H1 (cell line): ENCODE measurements at regions not wholly inside any gene's neighbourhood (a gene's known extent, or its start where the extent isn't known, plus 50 kb on each side); places are given as distances from the start of the nearest gene placed in this dataset.

Experiments
- CTCF ChIA-PET: fragments of 300-600 bp; sonication (Branson Sonifier 250); formaldehyde crosslinking; loops from one replicate; lab custom pipeline; 2021; ENCODE audit not compliant: partially characterized antibody; lab: Charles Lee
- POLR2A ChIA-PET: fragments of 300-600 bp; sonication (Branson Sonifier 250); formaldehyde crosslinking; loops from one replicate; lab custom pipeline; 2021; ENCODE audit warnings: inconsistent platforms; ENCODE audit not compliant: partially characterized antibody; lab: Charles Lee
- DNase-seq, 2 experiments: peaks; one replicate each; pipeline versions ENCODE4 v3.0.0 to v3.0.0-alpha.2; 2010 to 2022; ENCODE audit warnings: low spot score in 2 of 2, low read depth in 1 of 2, mixed read lengths in 1 of 2
- FAIRE-seq: peaks from 2 replicates; lab custom pipeline; 2011; peaks lifted over from hg19 to GRCh38; lab: Jason Lieb, UNC
- H2AFZ ChIP-seq: 2 replicates; pipeline ENCODE4 v1.8.1; 2012; ENCODE audit warnings: low read length, inconsistent platforms
- H2AK5ac ChIP-seq: 2 replicates; pipeline ENCODE4 v1.6.1; 2013; ENCODE audit warnings: low read depth, low read length
- H2BK120ac ChIP-seq: replicated peaks from 2 replicates; pipeline ENCODE3; 2013; ENCODE audit warnings: low read depth, low read length, inconsistent platforms
- H2BK12ac ChIP-seq: 2 replicates; pipeline ENCODE4 v1.6.1; 2013; ENCODE audit warnings: low read depth, low read length
- H2BK15ac ChIP-seq: 2 replicates; pipeline ENCODE4 v1.6.1; 2013; ENCODE audit warnings: low read length
- H2BK20ac ChIP-seq: 2 replicates; pipeline ENCODE4 v1.6.1; 2013; ENCODE audit warnings: low read length
- H2BK5ac ChIP-seq: 2 replicates; pipeline ENCODE4 v1.6.1; 2013; ENCODE audit warnings: low read depth, low read length
- H3K14ac ChIP-seq: 2 replicates; pipeline ENCODE4 v1.6.1; 2013; ENCODE audit warnings: inconsistent platforms; ENCODE audit not compliant: insufficient read length
- H3K18ac ChIP-seq: 2 replicates; pipeline ENCODE4 v1.6.1; 2013; ENCODE audit warnings: low read length; ENCODE audit errors: extremely low read depth
- H3K23ac ChIP-seq: 2 replicates; pipeline ENCODE4 v1.6.1; 2013; ENCODE audit warnings: inconsistent platforms; ENCODE audit not compliant: insufficient read length
- H3K23me2 ChIP-seq: 2 replicates; pipeline ENCODE4 v1.6.1; 2013; ENCODE audit warnings: low read depth, low read length
- H3K27ac ChIP-seq: 2 replicates; pipeline ENCODE4 v1.6.1; 2011; ENCODE audit warnings: low read depth, low read length, inconsistent platforms
- H3K27me3 ChIP-seq, 4 experiments: replicated peaks in 1 of 4; 1 replicate in 1 of 4; 2 replicates in 3 of 4; pipeline versions ENCODE4 v1.6.1 to v1.8.1; 2011 to 2013; ENCODE audit warnings: low read length in 3 of 4, mild to moderate bottlenecking in 3 of 4, inconsistent platforms in 2 of 4, mixed read lengths in 2 of 4, moderate library complexity in 1 of 4; ENCODE audit not compliant: control insufficient read depth in 3 of 4, insufficient read depth in 3 of 4; ENCODE audit errors: extremely low read depth in 1 of 4
- H3K36me3 ChIP-seq, 4 experiments: 2 replicates each; pipeline versions ENCODE4 v1.6.1 to v1.8.1; 2011 to 2013; ENCODE audit warnings: mild to moderate bottlenecking in 4 of 4, low read length in 3 of 4, moderate library complexity in 2 of 4, control low read depth in 1 of 4, inconsistent platforms in 1 of 4; ENCODE audit not compliant: insufficient read depth in 4 of 4, control insufficient read depth in 2 of 4
- H3K4ac ChIP-seq: replicated peaks from 2 replicates; pipeline ENCODE3; 2013; ENCODE audit warnings: low read length, low read depth, mixed read lengths, inconsistent platforms; ENCODE audit not compliant: insufficient read length
- H3K4me1 ChIP-seq, 4 experiments: replicated peaks in 1 of 4; 1 replicate in 1 of 4; 2 replicates in 3 of 4; pipeline versions ENCODE4 v1.6.1 to v1.8.1; 2011 to 2013; ENCODE audit warnings: low read length in 3 of 4, inconsistent platforms in 2 of 4, mixed read lengths in 1 of 4; ENCODE audit not compliant: insufficient read depth in 4 of 4, control insufficient read depth in 3 of 4
- H3K4me2 ChIP-seq, 2 experiments: 2 replicates each; pipeline versions ENCODE4 v1.6.1 to v1.8.1; 2011 to 2013; ENCODE audit warnings: low read depth in 2 of 2, low read length in 2 of 2, control low read depth in 1 of 2, inconsistent platforms in 1 of 2, mild to moderate bottlenecking in 1 of 2; ENCODE audit not compliant: insufficient read depth in 1 of 2
- H3K4me3 ChIP-seq, 4 experiments: fragments of 200-600, 300-600 bp in 1 of 4; sonication (generic), shearing (Covaris generic), sonication (Bioruptor Twin) in 1 of 4; 2 replicates each; pipeline versions ENCODE4 v1.5.1 to v1.8.1; 2011 to 2016; ENCODE audit warnings: low read length in 4 of 4, low read depth in 3 of 4, control low read depth in 2 of 4, inconsistent platforms in 2 of 4, mild to moderate bottlenecking in 2 of 4, mixed read lengths in 1 of 4, moderate library complexity in 1 of 4; ENCODE audit not compliant: insufficient read depth in 2 of 4; ENCODE audit errors: extremely low read depth in 1 of 4
- H3K56ac ChIP-seq: replicated peaks from 2 replicates; pipeline ENCODE3; 2013; ENCODE audit warnings: low read depth, mild to moderate bottlenecking, mixed read lengths, low read length, inconsistent platforms; ENCODE audit not compliant: insufficient read length
- H3K79me1 ChIP-seq: 2 replicates; pipeline ENCODE4 v1.6.1; 2013; ENCODE audit warnings: low read depth, low read length, control low read depth
- H3K79me2 ChIP-seq, 2 experiments: 2 replicates each; pipeline versions ENCODE4 v1.6.1 to v1.8.1; 2012 to 2013; ENCODE audit warnings: low read length in 2 of 2, mild to moderate bottlenecking in 2 of 2, inconsistent platforms in 1 of 2; ENCODE audit not compliant: insufficient read depth in 2 of 2, control insufficient read depth in 1 of 2
- H3K9ac ChIP-seq, 4 experiments: replicated peaks in 1 of 4; 1 replicate in 1 of 4; 2 replicates in 3 of 4; pipeline versions ENCODE4 v1.6.1 to v1.8.1; 2011 to 2013; ENCODE audit warnings: low read depth in 3 of 4, low read length in 3 of 4, control low read depth in 2 of 4, mild to moderate bottlenecking in 2 of 4, moderate library complexity in 2 of 4, inconsistent platforms in 1 of 4; ENCODE audit errors: extremely low read depth in 1 of 4
- H3K9me3 ChIP-seq, 2 experiments: 2 replicates each; pipeline versions ENCODE4 v1.6.1 to v1.8.1; 2012 to 2013; ENCODE audit warnings: mild to moderate bottlenecking in 2 of 2, moderate library complexity in 2 of 2, control low read depth in 1 of 2, inconsistent platforms in 1 of 2, low read depth in 1 of 2, low read length in 1 of 2, mixed read lengths in 1 of 2; ENCODE audit not compliant: insufficient read depth in 2 of 2
- H4K20me1 ChIP-seq, 2 experiments: replicated peaks in 1 of 2; 2 replicates each; pipeline versions ENCODE3 to v1.8.1; 2011 to 2013; ENCODE audit warnings: inconsistent platforms in 2 of 2, low read length in 2 of 2, mild to moderate bottlenecking in 1 of 2; ENCODE audit not compliant: insufficient read depth in 2 of 2, control insufficient read depth in 1 of 2
- H4K5ac ChIP-seq: 2 replicates; pipeline ENCODE4 v1.6.1; 2013; ENCODE audit warnings: low read length, low read depth, mixed read lengths, inconsistent platforms; ENCODE audit not compliant: insufficient read length
- H4K8ac ChIP-seq: 2 replicates; pipeline ENCODE4 v1.8.0; 2013; ENCODE audit warnings: mild to moderate bottlenecking, moderate library complexity, low read length, inconsistent platforms; ENCODE audit not compliant: insufficient read depth; ENCODE audit errors: extremely low read depth
- H4K91ac ChIP-seq: replicated peaks from 2 replicates; pipeline ENCODE3; 2013; ENCODE audit warnings: low read length, mixed read lengths, inconsistent platforms; ENCODE audit not compliant: insufficient read length
- CREB1 ChIP-seq: IDR thresholded peaks from 2 replicates; pipeline ENCODE4 v1.6.1; 2012; ENCODE audit warnings: inconsistent platforms
- GTF2F1 ChIP-seq: IDR thresholded peaks from 2 replicates; pipeline ENCODE4 v1.6.1; 2012; ENCODE audit warnings: low read depth, low read length, improper control_type of control experiment, borderline replicate concordance
- TBP ChIP-seq: IDR thresholded peaks from 2 replicates; pipeline ENCODE4 v1.6.1; 2011; ENCODE audit warnings: low read depth, low read length, improper control_type of control experiment
- WGBS, 2 experiments: shearing (Covaris generic) in 1 of 2; methylation state at CpG; one replicate each; pipeline versions ENCODE4 v1.1.6 to v1.1.7; 2013 to 2015; ENCODE audit warnings: low lambda C conversion rate in 2 of 2, mixed read lengths in 2 of 2, inconsistent platforms in 1 of 2, low coverage in 1 of 2, missing lambda C conversion rate in 1 of 2; ENCODE audit not compliant: insufficient replicate concordance in 2 of 2, insufficient coverage in 1 of 2, insufficient read length in 1 of 2; ENCODE audit errors: extremely low coverage in 1 of 2, missing lambda C conversion rate in 1 of 2; 5-methylcytosine and 5-hydroxymethylcytosine counted together

- DNase-seq: no peak
- whole genome bisulfite sequencing, 2 experiments: 97% methylated on average over 3 of the region's 3 CpGs; no CpG with 5 or more reads in 1 of the 2 experiments
- CTCF ChIA-PET: no interaction called here
Observed at GRCh38 chr5:121031491-121031890, 567.4 kb downstream of the PRR16 start.

More at GRCh38 chr5:121031491-121031890, 567.4 kb downstream of the PRR16 start:
- H3K23ac ChIP-seq: no peak overlapping the region
- no peak overlapping the region for H2BK20ac ChIP-seq
- H3K18ac ChIP-seq: no peak overlapping the region
- no peaks in the 10 kb centered on the region for H3K9me3 ChIP-seq
- H3K4me3 ChIP-seq: no peak overlapping the region
- no peak overlapping the region for H3K4ac ChIP-seq
- H2AFZ ChIP-seq: no peak overlapping the region
- H3K79me2 ChIP-seq: no peaks in the 10 kb centered on the region
- H3K27ac ChIP-seq: no peak overlapping the region
- H2BK5ac ChIP-seq: no peak overlapping the region
- no peak overlapping the region for H2BK15ac ChIP-seq
- H2BK120ac ChIP-seq: no peak overlapping the region
- no peak overlapping the region for H2BK12ac ChIP-seq
- H4K20me1 ChIP-seq: no peaks in the 10 kb centered on the region
- POLR2A ChIA-PET: no interaction called here
- no peak overlapping the region for H4K5ac ChIP-seq
- H4K8ac ChIP-seq: no peak overlapping the region; the same call in 1 of the 2 replicates
- no peak overlapping the region for H4K91ac ChIP-seq
- H3K27me3 ChIP-seq: no peaks in the 10 kb centered on the region
- H3K56ac ChIP-seq: no peak overlapping the region
- H2AK5ac ChIP-seq: no peak overlapping the region
- H3K14ac ChIP-seq: no peak overlapping the region
- H3K79me1 ChIP-seq: no peaks in the 10 kb centered on the region
- H3K4me1 ChIP-seq: no peaks in the 10 kb centered on the region
- no peak overlapping the region for H3K9ac ChIP-seq
- no peak for TF ChIP-seq GTF2F1
- no peak for TF ChIP-seq TBP
- TF ChIP-seq CREB1: no peak
- no peaks in the 10 kb centered on the region for H3K36me3 ChIP-seq
- no peaks in the 10 kb centered on the region for H3K23me2 ChIP-seq
- FAIRE-seq: no peak
- H3K4me2 ChIP-seq: no peak overlapping the region
